Transverse colon (tissue), 4 donors: ENCODE measurements at regions not wholly inside any gene's neighbourhood (a gene's known extent, or its start where the extent isn't known, plus 50 kb on each side); places are given as distances from the start of the nearest gene placed in this dataset.

Experiments
- DNase-seq: peaks from one replicate; pipeline ENCODE4 v3.0.0-alpha.2; 2019
- H3K27ac ChIP-seq, 4 donors: fragments of 200-600 bp; sonication (generic); 2 replicates each; pipeline ENCODE4 v1.5.1; 2016 to 2018; ENCODE audit warnings: inconsistent platforms in 4 of 4
- H3K27me3 ChIP-seq: fragments of 200-600 bp; sonication (generic); 2 replicates; pipeline ENCODE4 v1.5.1; 2017; ENCODE audit warnings: inconsistent platforms
- H3K36me3 ChIP-seq, 4 donors: fragments of 200-600 bp; sonication (generic); 2 replicates each; pipeline ENCODE4 v1.5.1; 2017 to 2019; ENCODE audit warnings: inconsistent platforms in 4 of 4
- H3K4me1 ChIP-seq, 4 donors: fragments of 200-600 bp; sonication (generic); 2 replicates each; pipeline ENCODE4 v1.5.1; 2017 to 2020; ENCODE audit warnings: inconsistent platforms in 4 of 4
- H3K4me3 ChIP-seq, 4 donors: fragments of 200-600 bp; sonication (generic); 1 replicate in 1 of 4; 2 replicates in 3 of 4; pipeline versions ENCODE4 v1.5.1 to v1.6.1; 2017 to 2019; ENCODE audit warnings: inconsistent platforms in 4 of 4
- H3K9me3 ChIP-seq, 2 donors: fragments of 200-600 bp; sonication (generic); 2 replicates each; pipeline ENCODE4 v1.5.1; 2017 to 2019; ENCODE audit warnings: inconsistent platforms in 2 of 2
- CTCF ChIP-seq, 5 experiments: fragments of 200-600 bp in 3 of 5; fragments of 450-650 bp in 2 of 5; sonication (generic) in 3 of 5; IDR thresholded peaks; 1 replicate in 2 of 5; 2 replicates in 3 of 5; pipeline ENCODE4 v1.5.1; 2016 to 2017; ENCODE audit warnings: antibody characterized with exemption in 5 of 5, inconsistent platforms in 3 of 5, mild to moderate bottlenecking in 2 of 5, moderate library complexity in 1 of 5
- EP300 ChIP-seq: sonication (generic); formaldehyde crosslinking; IDR thresholded peaks from one replicate; pipeline ENCODE4 v1.6.1; 2017; ENCODE audit warnings: antibody characterized with exemption, low read depth
- POLR2A ChIP-seq: fragments of 450-650 bp; IDR thresholded peaks from one replicate; pipeline ENCODE4 v1.6.1; 2016; ENCODE audit warnings: antibody characterized with exemption, mild to moderate bottlenecking, moderate library complexity
- POLR2AphosphoS5 ChIP-seq, 3 donors: sonication (generic); formaldehyde crosslinking; IDR thresholded peaks; one replicate each; pipeline ENCODE4 v1.6.1; 2016; ENCODE audit warnings: antibody characterized with exemption in 3 of 3
- WGBS, 2 donors: methylation state at CpG; one replicate each; pipeline ENCODE4 v1.1.5; 2018; ENCODE audit warnings: low coverage in 1 of 2; 5-methylcytosine and 5-hydroxymethylcytosine counted together
- in situ Hi-C, 4 donors: fragments of 200-750 bp; cut with MboI; loops; one replicate each; pipeline versions ENCODE4 v1.15.0 to v1.15.1; 2017; ENCODE audit warnings: low sequenced_read_pairs in 3 of 4, low pct_ligation_motif_present in 1 of 4, low pct_unique_long_range_greater_than_20kb in 1 of 4
- intact Hi-C: fragments of 100-400 bp; cut with DNase I; formaldehyde crosslinking; loops from one replicate; pipeline ENCODE4 v1.15.1; 2023; ENCODE audit warnings: low total_unique reads

GRCh38 chr6:119726086-119726485 lies 376.5 kb upstream of the MAN1A1 start:
- in situ Hi-C loops (loop anchor here in 3 of 4 donors (25.0 kb wide), 1 partner anchor 589 kb away; no protein-coding TSS in a partner anchor), intact Hi-C loops (no loop called here)
- no peak for TF ChIP-seq CTCF (IDR thresholded peaks at IDR 0.05)
- no peak for TF ChIP-seq POLR2AphosphoS5 (IDR thresholded peaks at IDR 0.05)
- TF ChIP-seq EP300 = no peak
- TF ChIP-seq POLR2A = no peak
- no peak for DNase-seq
- no peaks in the 10 kb centered on the region for H3K27me3 ChIP-seq
- no peaks in the 10 kb centered on the region for H3K4me1 ChIP-seq
- 77 to 88% methylated on average over 4 of the region's 4 CpGs for WGBS, 2 donors
- H3K27ac ChIP-seq = no peak overlapping the region
- H3K36me3 ChIP-seq = no peaks in the 10 kb centered on the region
- H3K9me3 ChIP-seq = no peaks in the 10 kb centered on the region
- no peak overlapping the region for H3K4me3 ChIP-seq

DNA sequence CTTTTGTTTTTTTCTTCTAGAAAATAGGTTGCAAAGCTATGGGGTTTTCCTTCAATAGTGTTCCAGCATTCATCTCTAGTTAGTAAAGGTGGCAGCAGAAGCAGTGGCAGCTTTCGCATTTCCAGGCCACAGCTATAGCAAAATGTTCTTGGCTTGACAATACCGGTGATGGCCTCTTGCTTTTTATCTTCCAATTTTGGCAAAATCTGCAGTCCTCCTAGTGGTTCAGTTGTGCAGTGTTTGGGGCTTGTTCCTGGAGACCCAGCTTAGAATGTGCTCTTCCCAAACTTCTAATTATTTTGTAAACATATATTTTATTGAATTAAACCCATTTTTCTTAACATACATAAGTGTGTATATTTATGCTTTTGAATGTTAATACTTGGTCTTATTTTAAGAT lies 370.6 kb upstream of the MAN1A1 start:
- in situ Hi-C loops = no loop called here
- H3K4me3 ChIP-seq = no peak overlapping the region
- intact Hi-C loops = no loop called here
- 86 to 100% methylated on average over 2 of the region's 2 CpGs for WGBS, 2 donors
- DNase-seq = no peak
- no peak overlapping the region for H3K27ac ChIP-seq
- H3K36me3 ChIP-seq = no peaks in the 10 kb centered on the region
- TF ChIP-seq POLR2A (no peak), POLR2AphosphoS5 (IDR thresholded peaks at IDR 0.05) (no peak), CTCF (IDR thresholded peaks at IDR 0.05) (no peak)
- H3K27me3 ChIP-seq = no peaks in the 10 kb centered on the region
- H3K9me3 ChIP-seq = no peaks in the 10 kb centered on the region
- peaks cover 0 to 3% (median 0%) of the 10 kb centered on the region in 4 donors for H3K4me1 ChIP-seq

DNA sequence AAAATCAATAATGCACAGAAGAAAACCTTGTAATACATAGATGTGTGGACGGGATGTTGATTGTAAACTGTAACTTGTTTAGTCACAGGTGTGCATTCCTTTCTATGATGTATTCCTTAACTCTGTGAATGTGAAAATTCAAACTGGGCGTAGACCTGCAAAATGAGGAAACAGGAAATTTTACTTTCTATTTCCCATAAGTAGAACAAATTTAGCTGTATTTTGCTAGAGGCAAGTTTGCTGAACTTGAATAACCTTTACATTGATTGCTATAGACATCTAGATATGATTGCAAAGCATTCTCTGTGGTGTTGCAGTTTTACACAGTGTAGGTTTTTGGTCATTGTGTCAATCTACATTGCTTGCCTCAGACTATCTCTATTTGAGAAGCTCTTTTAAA lies 368.4 kb upstream of the MAN1A1 start:
- Histone ChIP-seq H3K27me3 (no peaks in the 10 kb centered on the region), H3K4me1 (peaks cover 0 to 3% (median 0%) of the 10 kb centered on the region in 4 donors), H3K4me3 (no peak overlapping the region), H3K36me3 (no peaks in the 10 kb centered on the region), H3K27ac (no peak overlapping the region), H3K9me3 (no peaks in the 10 kb centered on the region)
- DNase-seq = no peak
- in situ Hi-C loops (no loop called here), intact Hi-C loops (no loop called here)
- TF ChIP-seq CTCF (IDR thresholded peaks at IDR 0.05) (no peak), POLR2AphosphoS5 (IDR thresholded peaks at IDR 0.05) (no peak), POLR2A (no peak)
- 36 to 64% methylated on average over 2 of the region's 2 CpGs for WGBS, 2 donors

- no peaks in the 10 kb centered on the region for H3K27me3 ChIP-seq
- H3K9me3 ChIP-seq = no peaks in the 10 kb centered on the region
- intact Hi-C loops = no loop called here
- TF ChIP-seq POLR2AphosphoS5 (IDR thresholded peaks at IDR 0.05) (no peak), CTCF (IDR thresholded peaks at IDR 0.05) (no peak), POLR2A (no peak), EP300 (no peak)
- no peak for DNase-seq
- H3K27ac ChIP-seq = no peak overlapping the region
- no peaks in the 10 kb centered on the region for H3K36me3 ChIP-seq
- no peak overlapping the region for H3K4me3 ChIP-seq
- 83 to 95% methylated on average over 1 to 2 of the region's 2 CpGs for WGBS, 2 donors
- peaks cover 0 to 3% (median 0%) of the 10 kb centered on the region in 4 donors for H3K4me1 ChIP-seq
- in situ Hi-C loops = no loop called here
Observed at GRCh38 chr6:119716668-119717270, 367.2 kb upstream of the MAN1A1 start.
